Panc1 (cell line): ENCODE measurements at regions not wholly inside any gene's neighbourhood (a gene's known extent, or its start where the extent isn't known, plus 50 kb on each side); places are given as distances from the start of the nearest gene placed in this dataset.

Experiments used
- ATAC-seq: fragments of 200-7000 bp; cut with Tn5 transposase; 2 replicates; pipeline ENCODE4 v1.9.1; 2020; ENCODE audit warnings: mild to moderate bottlenecking, moderate library complexity
- BruUV-seq: library from RNA; stranded (reverse); fragments of 400-500 nt; replicated peaks from 2 replicates; lab custom pipeline; 2021; lab: Mats Ljungman, UMichigan
- CTCF ChIA-PET: fragments of 300-600 bp; sonication (Branson Sonifier 250); formaldehyde crosslinking; loops from one replicate; lab custom pipeline; 2022; ENCODE audit warnings: antibody characterized with exemption; lab: Charles Lee
- POLR2A ChIA-PET: fragments of 300-600 bp; sonication (Branson Sonifier 250); formaldehyde crosslinking; loops from one replicate; lab custom pipeline; 2022; ENCODE audit warnings: antibody characterized with exemption; lab: Charles Lee
- DNase-seq: peaks from one replicate; pipeline ENCODE4 v3.0.0-alpha.2; 2010; ENCODE audit warnings: low read depth, low spot score
- H3K27ac ChIP-seq: 2 replicates; pipeline ENCODE4 v1.5.1; 2011; ENCODE audit warnings: mild to moderate bottlenecking, low read length, inconsistent platforms
- H3K27me3 ChIP-seq: fragments of 200-500 bp; sonication (Bioruptor generic); 2 replicates; pipeline ENCODE4 v1.6.0; 2014; ENCODE audit warnings: low read length, inconsistent platforms; ENCODE audit not compliant: control insufficient read depth, insufficient read depth
- H3K36me3 ChIP-seq: fragments of 200-500 bp; sonication (Bioruptor generic); 2 replicates; pipeline ENCODE4 v1.5.1; 2014; ENCODE audit warnings: inconsistent platforms, mild to moderate bottlenecking, low read length, moderate library complexity; ENCODE audit not compliant: control insufficient read depth, insufficient read depth
- H3K4me1 ChIP-seq: 2 replicates; pipeline ENCODE4 v1.5.1; 2011; ENCODE audit warnings: inconsistent platforms, mild to moderate bottlenecking, low read length, moderate library complexity; ENCODE audit not compliant: control insufficient read depth, insufficient read depth
- H3K4me3 ChIP-seq, 2 experiments: 2 replicates each; pipeline ENCODE4 v1.5.1; 2011 to 2012; ENCODE audit warnings: low read depth in 2 of 2, low read length in 2 of 2, mild to moderate bottlenecking in 2 of 2, inconsistent platforms in 1 of 2, moderate library complexity in 1 of 2
- H3K9me3 ChIP-seq: fragments of 200-500 bp; sonication (Bioruptor generic); 2 replicates; pipeline ENCODE4 v1.5.1; 2014; ENCODE audit warnings: low read depth, mild to moderate bottlenecking, inconsistent platforms, low read length, moderate library complexity; ENCODE audit not compliant: control insufficient read depth, insufficient read depth
- POLR2AphosphoS5 ChIP-seq: IDR thresholded peaks from 2 replicates; pipeline ENCODE4 v1.6.1; 2012; ENCODE audit warnings: mild to moderate bottlenecking, low read depth, low read length, moderate library complexity
- SIN3A ChIP-seq: IDR thresholded peaks from 2 replicates; pipeline ENCODE4 v1.6.1; 2012; ENCODE audit warnings: low read depth, mild to moderate bottlenecking, low read length, moderate library complexity, borderline replicate concordance; ENCODE audit not compliant: insufficient read depth
- TCF7L2 ChIP-seq: IDR thresholded peaks from 2 replicates; pipeline ENCODE4 v1.6.1; 2011; ENCODE audit warnings: mild to moderate bottlenecking, low read depth, low read length, inconsistent platforms
- in situ Hi-C: cut with HindIII; loops from 2 replicates; pipeline ENCODE4 v1.10.0; 2016; ENCODE audit warnings: low sequenced_read_pairs, low pct_unique_long_range_greater_than_20kb
- intact Hi-C: fragments of 100-400 bp; cut with micrococcal nuclease; formaldehyde crosslinking; loops from one replicate; pipeline ENCODE4 v1.10.0; 2022; ENCODE audit not compliant: unreplicated experiment
- TF ChIP-seq, protein P1 (sequence below), 2 experiments: IDR thresholded peaks; 2 replicates each; pipeline ENCODE4 v1.6.1; 2011 to 2012; ENCODE audit warnings: low read depth in 2 of 2, control low read depth in 1 of 2, low read length in 1 of 2, mild to moderate bottlenecking in 1 of 2, moderate library complexity in 1 of 2; ENCODE audit not compliant: insufficient read depth in 1 of 2
- TF ChIP-seq, protein P2 (sequence below): fragments of 450-650 bp; IDR thresholded peaks from 2 replicates; pipeline ENCODE4 v1.5.1; 2017; ENCODE audit warnings: mild to moderate bottlenecking

DNA sequence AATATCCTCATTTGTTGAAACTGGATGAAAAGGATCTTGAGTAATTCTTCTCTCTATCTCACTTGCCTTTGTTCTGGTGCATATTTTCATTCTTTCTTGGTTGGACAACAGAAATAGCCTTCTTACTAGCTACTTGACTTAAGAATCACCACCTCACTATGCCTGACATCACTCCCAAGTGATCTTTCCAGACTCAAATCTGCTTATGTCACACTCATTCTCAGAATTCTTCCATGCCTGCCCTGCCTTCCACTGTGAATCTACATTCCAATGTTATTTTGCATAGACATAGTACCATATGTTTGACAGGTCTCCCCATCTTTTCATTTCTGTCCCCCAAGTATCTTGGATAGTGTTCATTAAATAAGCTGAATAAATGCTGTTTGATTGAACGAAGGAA, 78.5 kb upstream of the DPYD start:
- POLR2A ChIA-PET, result no interaction called here
- no peak for ATAC-seq
- BruUV-seq, result no TSS peak
- CTCF ChIA-PET, result no interaction called here
- Histone ChIP-seq H3K27me3 (no peaks in the 10 kb centered on the region), H3K27ac (no peak overlapping the region), H3K4me1 (no peaks in the 10 kb centered on the region), H3K36me3 (no peaks in the 10 kb centered on the region), H3K9me3 (no peaks in the 10 kb centered on the region), H3K4me3 (no peak overlapping the region)
- in situ Hi-C loops (no loop called here), intact Hi-C loops (no loop called here)
- DNase-seq, result no peak
- TF ChIP-seq POLR2AphosphoS5 (no peak), TCF7L2 (no peak), SIN3A (no peak)
- TF ChIP-seq, protein P1, sequence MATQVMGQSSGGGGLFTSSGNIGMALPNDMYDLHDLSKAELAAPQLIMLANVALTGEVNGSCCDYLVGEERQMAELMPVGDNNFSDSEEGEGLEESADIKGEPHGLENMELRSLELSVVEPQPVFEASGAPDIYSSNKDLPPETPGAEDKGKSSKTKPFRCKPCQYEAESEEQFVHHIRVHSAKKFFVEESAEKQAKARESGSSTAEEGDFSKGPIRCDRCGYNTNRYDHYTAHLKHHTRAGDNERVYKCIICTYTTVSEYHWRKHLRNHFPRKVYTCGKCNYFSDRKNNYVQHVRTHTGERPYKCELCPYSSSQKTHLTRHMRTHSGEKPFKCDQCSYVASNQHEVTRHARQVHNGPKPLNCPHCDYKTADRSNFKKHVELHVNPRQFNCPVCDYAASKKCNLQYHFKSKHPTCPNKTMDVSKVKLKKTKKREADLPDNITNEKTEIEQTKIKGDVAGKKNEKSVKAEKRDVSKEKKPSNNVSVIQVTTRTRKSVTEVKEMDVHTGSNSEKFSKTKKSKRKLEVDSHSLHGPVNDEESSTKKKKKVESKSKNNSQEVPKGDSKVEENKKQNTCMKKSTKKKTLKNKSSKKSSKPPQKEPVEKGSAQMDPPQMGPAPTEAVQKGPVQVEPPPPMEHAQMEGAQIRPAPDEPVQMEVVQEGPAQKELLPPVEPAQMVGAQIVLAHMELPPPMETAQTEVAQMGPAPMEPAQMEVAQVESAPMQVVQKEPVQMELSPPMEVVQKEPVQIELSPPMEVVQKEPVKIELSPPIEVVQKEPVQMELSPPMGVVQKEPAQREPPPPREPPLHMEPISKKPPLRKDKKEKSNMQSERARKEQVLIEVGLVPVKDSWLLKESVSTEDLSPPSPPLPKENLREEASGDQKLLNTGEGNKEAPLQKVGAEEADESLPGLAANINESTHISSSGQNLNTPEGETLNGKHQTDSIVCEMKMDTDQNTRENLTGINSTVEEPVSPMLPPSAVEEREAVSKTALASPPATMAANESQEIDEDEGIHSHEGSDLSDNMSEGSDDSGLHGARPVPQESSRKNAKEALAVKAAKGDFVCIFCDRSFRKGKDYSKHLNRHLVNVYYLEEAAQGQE (IDR thresholded peaks at IDR 0.05; ENCODE audit: insufficient read depth in 1 of 2, low read depth in 2 of 2, low read length in 1 of 2), result no peak
- TF ChIP-seq, protein P2, sequence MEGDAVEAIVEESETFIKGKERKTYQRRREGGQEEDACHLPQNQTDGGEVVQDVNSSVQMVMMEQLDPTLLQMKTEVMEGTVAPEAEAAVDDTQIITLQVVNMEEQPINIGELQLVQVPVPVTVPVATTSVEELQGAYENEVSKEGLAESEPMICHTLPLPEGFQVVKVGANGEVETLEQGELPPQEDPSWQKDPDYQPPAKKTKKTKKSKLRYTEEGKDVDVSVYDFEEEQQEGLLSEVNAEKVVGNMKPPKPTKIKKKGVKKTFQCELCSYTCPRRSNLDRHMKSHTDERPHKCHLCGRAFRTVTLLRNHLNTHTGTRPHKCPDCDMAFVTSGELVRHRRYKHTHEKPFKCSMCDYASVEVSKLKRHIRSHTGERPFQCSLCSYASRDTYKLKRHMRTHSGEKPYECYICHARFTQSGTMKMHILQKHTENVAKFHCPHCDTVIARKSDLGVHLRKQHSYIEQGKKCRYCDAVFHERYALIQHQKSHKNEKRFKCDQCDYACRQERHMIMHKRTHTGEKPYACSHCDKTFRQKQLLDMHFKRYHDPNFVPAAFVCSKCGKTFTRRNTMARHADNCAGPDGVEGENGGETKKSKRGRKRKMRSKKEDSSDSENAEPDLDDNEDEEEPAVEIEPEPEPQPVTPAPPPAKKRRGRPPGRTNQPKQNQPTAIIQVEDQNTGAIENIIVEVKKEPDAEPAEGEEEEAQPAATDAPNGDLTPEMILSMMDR, result no peak

DNA sequence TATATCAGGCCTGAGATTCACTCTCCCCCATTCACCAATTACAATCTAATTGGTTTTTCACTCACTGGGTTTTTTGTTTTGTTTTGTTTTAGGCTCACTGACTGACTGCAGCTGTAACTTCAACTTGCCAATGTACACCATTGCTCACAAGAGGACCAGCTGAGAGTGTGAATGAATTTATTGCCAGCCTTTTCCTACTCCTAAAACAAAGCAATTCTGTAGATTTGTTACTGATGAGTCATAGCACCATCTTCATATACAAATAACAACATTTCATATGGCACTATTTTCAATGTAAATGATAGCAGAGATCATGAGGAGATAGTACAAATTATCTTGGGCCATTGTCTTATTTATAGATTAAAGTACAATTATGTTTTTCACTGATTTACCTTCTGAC, 76.0 kb upstream of the DPYD start:
- H3K4me3 ChIP-seq, result no peak overlapping the region
- intact Hi-C loops, result no loop called here
- DNase-seq (no peak), ATAC-seq (no peak)
- H3K4me1 ChIP-seq, result no peaks in the 10 kb centered on the region
- H3K27me3 ChIP-seq, result no peaks in the 10 kb centered on the region
- no peaks in the 10 kb centered on the region for H3K36me3 ChIP-seq
- no TSS peak for BruUV-seq
- ChIA-PET POLR2A (no interaction called here), CTCF (no interaction called here)
- TF ChIP-seq, protein P2, result no peak
- TF ChIP-seq POLR2AphosphoS5, result no peak
- TF ChIP-seq TCF7L2, result no peak
- TF ChIP-seq SIN3A, result no peak
- TF ChIP-seq, protein P1 (IDR thresholded peaks at IDR 0.05; ENCODE audit: insufficient read depth in 1 of 2, low read depth in 2 of 2, low read length in 1 of 2), result no peak
- H3K9me3 ChIP-seq, result no peaks in the 10 kb centered on the region
- in situ Hi-C loops, result no loop called here
- no peak overlapping the region for H3K27ac ChIP-seq
